Fibroblast of pulmonary artery (primary cell): ENCODE measurements at regions not wholly inside any gene's neighbourhood (a gene's known extent, or its start where the extent isn't known, plus 50 kb on each side); places are given as distances from the start of the nearest gene placed in this dataset.
A peak's percentile ranks its signal among the peaks of the same experiment; 100 is the strongest.

Experiments
- DNase-seq: peaks from one replicate; pipeline ENCODE4 v3.0.0-alpha.2; 2010; ENCODE audit warnings: low read depth
- H3K4me3 ChIP-seq: replicated peaks from 2 replicates; pipeline ENCODE4 v1.5.1; 2011; ENCODE audit warnings: low read depth, mild to moderate bottlenecking, control low read depth, low read length, moderate library complexity
- CTCF ChIP-seq: IDR thresholded peaks from 2 replicates; pipeline ENCODE4 v1.5.1; 2011; ENCODE audit warnings: mild to moderate bottlenecking, control low read depth, low read length, inconsistent platforms; ENCODE audit errors: missing control alignments

GRCh38 chr1:79575424-79575823 is 568.9 kb upstream of the ADGRL4 start:
- DNase-seq, result no peak
- TF ChIP-seq CTCF, result no peak
- no peak overlapping the region for H3K4me3 ChIP-seq

GRCh38 chr1:79568411-79568810 is 561.9 kb upstream of the ADGRL4 start:
- peak; percentile 74 for DNase-seq
- no peak for TF ChIP-seq CTCF
- no peak overlapping the region for H3K4me3 ChIP-seq

- no peak for TF ChIP-seq CTCF
- no peak overlapping the region for H3K4me3 ChIP-seq
- no peak for DNase-seq
These were observed 555.0 kb upstream of the ADGRL4 start for GRCh38 chr1:79561521-79561978.

GRCh38 chr1:79556189-79556588 is 549.7 kb upstream of the ADGRL4 start:
- DNase-seq, result no peak
- no peak overlapping the region for H3K4me3 ChIP-seq
- no peak for TF ChIP-seq CTCF

GRCh38 chr1:79554688-79555087 is 548.2 kb upstream of the ADGRL4 start:
- H3K4me3 ChIP-seq, result no peak overlapping the region
- no peak for DNase-seq
- no peak for TF ChIP-seq CTCF

- peak; percentile 7 for DNase-seq
- no peak for TF ChIP-seq CTCF
- no peak overlapping the region for H3K4me3 ChIP-seq
These were observed 544.8 kb upstream of the ADGRL4 start for GRCh38 chr1:79551321-79551720.

- TF ChIP-seq CTCF, result no peak
- DNase-seq, result no peak
- H3K4me3 ChIP-seq, result no peak overlapping the region
These were observed 543.9 kb upstream of the ADGRL4 start for GRCh38 chr1:79550402-79550801.
